H9 (cell line): ENCODE measurements at regions not wholly inside any gene's neighbourhood (a gene's known extent, or its start where the extent isn't known, plus 50 kb on each side); places are given as distances from the start of the nearest gene placed in this dataset.

Source experiments
- DNase-seq: peaks from one replicate; pipeline ENCODE4 v3.0.0-alpha.2; 2017
- H2AFZ ChIP-seq: one replicate; pipeline ENCODE4 v1.6.1; 2013; ENCODE audit warnings: mild to moderate bottlenecking, low read length, control low read depth, moderate library complexity
- H2AK5ac ChIP-seq: 2 replicates; pipeline ENCODE4 v1.6.1; 2013; ENCODE audit warnings: low read length, control low read depth, mixed read lengths; ENCODE audit not compliant: insufficient read length
- H2BK120ac ChIP-seq: one replicate; pipeline ENCODE4 v1.6.1; 2013; ENCODE audit warnings: low read depth, mild to moderate bottlenecking, low read length, control low read depth, inconsistent platforms; ENCODE audit not compliant: poor library complexity, severe bottlenecking
- H2BK12ac ChIP-seq: 2 replicates; pipeline ENCODE4 v1.6.1; 2013; ENCODE audit warnings: low read length, control low read depth, mixed read lengths, low read depth; ENCODE audit not compliant: insufficient read length
- H2BK15ac ChIP-seq: 2 replicates; pipeline ENCODE4 v1.6.1; 2013; ENCODE audit warnings: low read depth, low read length, control low read depth
- H2BK20ac ChIP-seq: one replicate; pipeline ENCODE4 v1.6.1; 2013; ENCODE audit warnings: low read depth, mild to moderate bottlenecking, low read length, control low read depth, inconsistent platforms; ENCODE audit not compliant: poor library complexity, severe bottlenecking
- H2BK5ac ChIP-seq: 2 replicates; pipeline ENCODE4 v1.6.1; 2013; ENCODE audit warnings: low read length, control low read depth, mixed read lengths; ENCODE audit not compliant: insufficient read length
- H3K14ac ChIP-seq: 2 replicates; pipeline ENCODE4 v1.6.1; 2013; ENCODE audit warnings: low read length, control low read depth; ENCODE audit not compliant: insufficient read depth
- H3K18ac ChIP-seq: 2 replicates; pipeline ENCODE4 v1.6.1; 2013; ENCODE audit warnings: low read depth, mild to moderate bottlenecking, mixed read lengths, low read length, control low read depth; ENCODE audit not compliant: insufficient read length
- H3K23ac ChIP-seq: 2 replicates; pipeline ENCODE4 v1.6.1; 2013; ENCODE audit warnings: low read length, control low read depth, mixed read lengths, low read depth; ENCODE audit not compliant: insufficient read length
- H3K23me2 ChIP-seq: 2 replicates; pipeline ENCODE4 v1.6.1; 2013; ENCODE audit warnings: low read depth, mild to moderate bottlenecking, mixed read lengths, low read length, control low read depth; ENCODE audit not compliant: insufficient read length, poor library complexity, severe bottlenecking
- H3K27ac ChIP-seq: 2 replicates; pipeline ENCODE4 v1.5.1; 2013; ENCODE audit warnings: low read length, control low read depth, mixed read lengths, low read depth; ENCODE audit not compliant: insufficient read length
- H3K27me3 ChIP-seq: 2 replicates; pipeline ENCODE4 v1.6.1; 2013; ENCODE audit warnings: low read length, control low read depth, inconsistent platforms; ENCODE audit not compliant: insufficient read depth
- H3K4ac ChIP-seq: 2 replicates; pipeline ENCODE4 v1.6.1; 2013; ENCODE audit warnings: low read depth, mild to moderate bottlenecking, control low read depth, inconsistent platforms, low read length, moderate library complexity
- H3K4me1 ChIP-seq: 2 replicates; pipeline ENCODE4 v1.6.1; 2013; ENCODE audit warnings: low read length, control low read depth, inconsistent platforms; ENCODE audit not compliant: insufficient read depth
- H3K4me2 ChIP-seq: 2 replicates; pipeline ENCODE4 v1.6.1; 2013; ENCODE audit warnings: low read length, control low read depth, mixed read lengths; ENCODE audit not compliant: insufficient read length, insufficient read depth
- H3K56ac ChIP-seq: 2 replicates; pipeline ENCODE4 v1.6.1; 2013; ENCODE audit warnings: low read depth, mild to moderate bottlenecking, mixed read lengths, low read length, control low read depth; ENCODE audit not compliant: insufficient read length
- H3K79me1 ChIP-seq: 2 replicates; pipeline ENCODE4 v1.6.1; 2013; ENCODE audit warnings: low read depth, mild to moderate bottlenecking, moderate library complexity, low read length, control low read depth, inconsistent platforms; ENCODE audit not compliant: insufficient read depth, poor library complexity, severe bottlenecking
- H3K79me2 ChIP-seq: 2 replicates; pipeline ENCODE4 v1.6.1; 2013; ENCODE audit warnings: low read length, control low read depth, inconsistent platforms; ENCODE audit not compliant: insufficient read depth
- H3K9ac ChIP-seq: 2 replicates; pipeline ENCODE4 v1.6.1; 2013; ENCODE audit warnings: low read length, control low read depth, mixed read lengths; ENCODE audit not compliant: insufficient read length; ENCODE audit errors: extremely low read depth
- H3K9me3 ChIP-seq: one replicate; pipeline ENCODE4 v1.6.1; 2013; ENCODE audit warnings: low read depth, low read length, inconsistent platforms; ENCODE audit not compliant: control insufficient read depth
- H3T11ph ChIP-seq: one replicate; pipeline ENCODE4 v1.6.1; 2013; ENCODE audit warnings: mild to moderate bottlenecking, low read length, control low read depth, inconsistent platforms
- H4K20me1 ChIP-seq: one replicate; pipeline ENCODE4 v1.6.1; 2013; ENCODE audit not compliant: control insufficient read depth, insufficient read length, insufficient read depth
- H4K5ac ChIP-seq: 2 replicates; pipeline ENCODE4 v1.6.1; 2013; ENCODE audit warnings: low read depth, mild to moderate bottlenecking, mixed read lengths, low read length, control low read depth; ENCODE audit not compliant: insufficient read length
- H4K8ac ChIP-seq: replicated peaks from 2 replicates; pipeline ENCODE4 v1.6.1; 2013; ENCODE audit warnings: low read length, control low read depth, mixed read lengths, low read depth; ENCODE audit not compliant: insufficient read length
- H4K91ac ChIP-seq: 2 replicates; pipeline ENCODE4 v1.6.1; 2013; ENCODE audit warnings: low read depth, mild to moderate bottlenecking, moderate library complexity, mixed read lengths, low read length, control low read depth; ENCODE audit not compliant: insufficient read length
- H3K27ac Mint-ChIP-seq, 3 experiments: 2 replicates in 2 of 3; 3 replicates in 1 of 3; pipeline ENCODE4 v1.8.0; 2020 to 2021; ENCODE audit warnings: mixed read lengths in 3 of 3, mild to moderate bottlenecking in 1 of 3, moderate library complexity in 1 of 3
- H3K27me3 Mint-ChIP-seq: 2 replicates; pipeline ENCODE4 v1.8.0; 2021; ENCODE audit warnings: low read depth, mild to moderate bottlenecking, moderate library complexity, mixed read lengths
- H3K36me3 Mint-ChIP-seq, 3 experiments: 2 replicates in 2 of 3; 3 replicates in 1 of 3; pipeline ENCODE4 v1.8.0; 2020 to 2021; ENCODE audit warnings: low read depth in 3 of 3, mixed read lengths in 3 of 3; ENCODE audit not compliant: insufficient read depth in 1 of 3
- H3K4me1 Mint-ChIP-seq, 2 experiments: 2 replicates each; pipeline ENCODE4 v1.8.0; 2020; ENCODE audit warnings: mixed read lengths in 2 of 2
- H3K4me3 Mint-ChIP-seq, 2 experiments: 2 replicates in 1 of 2; 3 replicates in 1 of 2; pipeline ENCODE4 v1.8.0; 2020 to 2021; ENCODE audit warnings: mild to moderate bottlenecking in 2 of 2, mixed read lengths in 2 of 2, moderate library complexity in 1 of 2
- H3K9me3 Mint-ChIP-seq, 2 experiments: 2 replicates in 1 of 2; 3 replicates in 1 of 2; pipeline ENCODE4 v1.8.0; 2020; ENCODE audit warnings: mild to moderate bottlenecking in 2 of 2, mixed read lengths in 2 of 2, moderate library complexity in 1 of 2
- WGBS: extraction: QIAGEN DNeasy Blood & Tissue Kit; methylation state at CpG from one replicate; pipeline ENCODE4 v1.1.7; 2013; ENCODE audit warnings: missing lambda C conversion rate, low lambda C conversion rate, mixed read lengths; ENCODE audit not compliant: insufficient read length; ENCODE audit errors: extremely low coverage; 5-methylcytosine and 5-hydroxymethylcytosine counted together
- TF ChIP-seq, protein P1 (sequence below): fragments of 200-600 bp; sonication (generic); conservative IDR thresholded peaks from 3 replicates; pipeline ENCODE4 v1.8.0; 2021; ENCODE audit warnings: antibody characterized with exemption, mild to moderate bottlenecking

DNA sequence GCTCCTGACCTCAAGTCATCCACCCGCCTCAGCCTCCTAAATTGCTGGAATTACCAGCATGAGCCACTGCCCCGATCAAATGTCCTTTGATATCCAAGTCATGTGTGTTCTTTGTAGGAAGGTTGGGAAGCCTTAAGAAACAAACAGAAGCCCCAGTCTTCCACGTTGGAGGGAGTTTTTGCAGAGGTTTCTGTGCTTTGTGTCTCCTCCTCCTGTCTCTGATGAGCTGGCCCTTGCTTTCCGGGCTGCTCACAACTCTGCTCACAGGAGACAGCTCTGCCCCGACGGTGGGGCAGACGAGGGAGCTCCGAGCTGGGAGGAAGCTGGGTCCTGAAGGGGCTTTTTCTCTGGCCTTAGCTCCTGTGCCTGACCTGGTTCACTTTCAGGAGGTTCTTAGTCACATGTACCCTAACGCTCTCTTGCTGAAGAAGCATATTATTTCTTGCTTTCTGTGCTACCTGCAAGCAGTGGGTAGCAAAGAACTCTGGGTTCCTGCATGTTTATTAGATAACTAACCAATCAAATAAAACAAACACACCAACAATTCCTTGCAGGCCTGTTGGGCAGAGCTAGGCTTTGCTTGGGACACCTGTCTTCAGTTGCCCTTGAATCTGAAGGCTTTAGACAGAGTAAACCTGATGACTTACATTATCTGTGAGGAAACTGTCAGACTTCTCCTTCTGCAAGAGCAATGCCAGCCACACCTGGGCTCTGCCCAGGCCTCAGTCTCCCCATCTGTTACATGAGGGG lies 52.6 kb upstream of the SMAD6 start:
- peaks cover 9% of the 10 kb centered on the region for H3K27me3 Mint-ChIP-seq
- H3K27ac Mint-ChIP-seq = peak overlapping the region in 1 of 3 experiments; percentile 44; a peak in 1 of 7 replicates
- Histone ChIP-seq H4K5ac (no peak overlapping the region), H3K4me2 (no peak overlapping the region), H2AFZ (no peak overlapping the region), H3K4me1 (peaks cover 5% of the 10 kb centered on the region), H2BK120ac (no peak overlapping the region), H3K79me1 (no peaks in the 10 kb centered on the region), H3K4ac (no peak overlapping the region), H3K27ac (no peak overlapping the region), H2AK5ac (no peak overlapping the region), H3K14ac (no peak overlapping the region), H4K8ac (no peak overlapping the region), H2BK20ac (no peak overlapping the region), H3K79me2 (no peaks in the 10 kb centered on the region), H3K56ac (no peak overlapping the region), H3K9me3 (no peaks in the 10 kb centered on the region), H3K27me3 (no peaks in the 10 kb centered on the region), H4K20me1 (no peaks in the 10 kb centered on the region), H2BK12ac (no peak overlapping the region), H2BK15ac (no peak overlapping the region), H3K23ac (no peak overlapping the region), H3K9ac (no peak overlapping the region), H2BK5ac (no peak overlapping the region), H3T11ph (no peak overlapping the region), H4K91ac (no peak overlapping the region), H3K18ac (no peak overlapping the region), H3K23me2 (no peaks in the 10 kb centered on the region)
- no CpG with 5 or more reads among the region's 9 CpGs for WGBS
- H3K4me1 Mint-ChIP-seq = peaks cover 26 to 48% of the 10 kb centered on the region in 2 experiments
- no peaks in the 10 kb centered on the region for H3K9me3 Mint-ChIP-seq
- DNase-seq = no peak
- TF ChIP-seq, protein P1, sequence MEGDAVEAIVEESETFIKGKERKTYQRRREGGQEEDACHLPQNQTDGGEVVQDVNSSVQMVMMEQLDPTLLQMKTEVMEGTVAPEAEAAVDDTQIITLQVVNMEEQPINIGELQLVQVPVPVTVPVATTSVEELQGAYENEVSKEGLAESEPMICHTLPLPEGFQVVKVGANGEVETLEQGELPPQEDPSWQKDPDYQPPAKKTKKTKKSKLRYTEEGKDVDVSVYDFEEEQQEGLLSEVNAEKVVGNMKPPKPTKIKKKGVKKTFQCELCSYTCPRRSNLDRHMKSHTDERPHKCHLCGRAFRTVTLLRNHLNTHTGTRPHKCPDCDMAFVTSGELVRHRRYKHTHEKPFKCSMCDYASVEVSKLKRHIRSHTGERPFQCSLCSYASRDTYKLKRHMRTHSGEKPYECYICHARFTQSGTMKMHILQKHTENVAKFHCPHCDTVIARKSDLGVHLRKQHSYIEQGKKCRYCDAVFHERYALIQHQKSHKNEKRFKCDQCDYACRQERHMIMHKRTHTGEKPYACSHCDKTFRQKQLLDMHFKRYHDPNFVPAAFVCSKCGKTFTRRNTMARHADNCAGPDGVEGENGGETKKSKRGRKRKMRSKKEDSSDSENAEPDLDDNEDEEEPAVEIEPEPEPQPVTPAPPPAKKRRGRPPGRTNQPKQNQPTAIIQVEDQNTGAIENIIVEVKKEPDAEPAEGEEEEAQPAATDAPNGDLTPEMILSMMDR = no peak
- no peaks in the 10 kb centered on the region for H3K36me3 Mint-ChIP-seq
- H3K4me3 Mint-ChIP-seq = no peak overlapping the region; a peak in 1 of 5 replicates
